ENCODE measurements at regions not wholly inside any gene's neighbourhood (a gene's known extent, or its start where the extent isn't known, plus 50 kb on each side); places are given as distances from the start of the nearest gene placed in this dataset.

DNA sequence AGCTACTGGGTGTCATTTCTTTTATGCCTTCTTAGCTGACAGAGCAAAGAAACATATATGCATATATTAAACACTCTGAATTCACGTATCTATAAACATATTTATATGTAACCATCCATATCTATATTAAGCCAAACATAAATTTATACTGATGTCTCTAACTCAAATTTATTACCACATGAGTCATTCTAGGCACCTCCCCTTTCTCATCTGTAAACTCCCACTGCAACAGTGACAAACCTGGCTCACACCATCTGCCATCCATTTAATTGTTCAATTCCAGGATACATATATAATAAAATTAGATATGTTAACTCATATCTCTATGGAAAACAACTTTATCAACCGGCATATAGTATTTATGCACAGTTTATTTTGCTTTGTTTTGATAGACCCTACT lies 722.3 kb downstream of the SORCS1 start:
- intact Hi-C loops (cut with DNase I; ENCODE audit: low total_unique reads), result no loop called here

DNA sequence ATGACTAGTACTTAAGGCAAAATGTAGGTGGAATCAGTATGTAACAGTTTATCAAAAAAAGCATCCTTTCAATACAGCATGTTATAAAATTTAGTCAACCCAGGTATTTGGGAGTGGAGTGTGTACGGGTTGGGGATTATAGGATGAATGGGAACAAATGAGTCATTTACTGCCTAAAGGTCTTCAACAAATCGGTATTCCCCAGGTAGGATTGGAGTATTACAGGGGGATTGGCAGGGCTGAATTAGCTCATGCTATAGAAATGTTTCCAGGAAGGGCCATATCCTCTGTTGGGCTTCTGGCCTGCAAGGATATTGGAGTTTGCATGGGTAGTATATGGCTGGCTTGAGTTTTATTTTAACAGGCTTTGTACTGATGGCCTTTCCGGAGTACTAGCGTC lies 723.7 kb downstream of the SORCS1 start:
- Histone ChIP-seq H3K27ac (no peak overlapping the region), H3K4me3 (no peak overlapping the region), H3K4me1 (no peaks in the 10 kb centered on the region), H3K27me3 (no peaks in the 10 kb centered on the region), H3K36me3 (no peaks in the 10 kb centered on the region), H3K9me3 (no peaks in the 10 kb centered on the region)
- DNase-seq, result no peak
- intact Hi-C loops (cut with DNase I; ENCODE audit: low total_unique reads), result no loop called here
- TF ChIP-seq, protein P1, sequence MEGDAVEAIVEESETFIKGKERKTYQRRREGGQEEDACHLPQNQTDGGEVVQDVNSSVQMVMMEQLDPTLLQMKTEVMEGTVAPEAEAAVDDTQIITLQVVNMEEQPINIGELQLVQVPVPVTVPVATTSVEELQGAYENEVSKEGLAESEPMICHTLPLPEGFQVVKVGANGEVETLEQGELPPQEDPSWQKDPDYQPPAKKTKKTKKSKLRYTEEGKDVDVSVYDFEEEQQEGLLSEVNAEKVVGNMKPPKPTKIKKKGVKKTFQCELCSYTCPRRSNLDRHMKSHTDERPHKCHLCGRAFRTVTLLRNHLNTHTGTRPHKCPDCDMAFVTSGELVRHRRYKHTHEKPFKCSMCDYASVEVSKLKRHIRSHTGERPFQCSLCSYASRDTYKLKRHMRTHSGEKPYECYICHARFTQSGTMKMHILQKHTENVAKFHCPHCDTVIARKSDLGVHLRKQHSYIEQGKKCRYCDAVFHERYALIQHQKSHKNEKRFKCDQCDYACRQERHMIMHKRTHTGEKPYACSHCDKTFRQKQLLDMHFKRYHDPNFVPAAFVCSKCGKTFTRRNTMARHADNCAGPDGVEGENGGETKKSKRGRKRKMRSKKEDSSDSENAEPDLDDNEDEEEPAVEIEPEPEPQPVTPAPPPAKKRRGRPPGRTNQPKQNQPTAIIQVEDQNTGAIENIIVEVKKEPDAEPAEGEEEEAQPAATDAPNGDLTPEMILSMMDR (IDR thresholded peaks at IDR 0.05), result no peak

More for the DNA sequence above, 722.3 kb downstream of the SORCS1 start:
- DNase-seq, result no peak
- no peaks in the 10 kb centered on the region for H3K4me1 ChIP-seq
- H3K4me3 ChIP-seq, result no peak overlapping the region
- TF ChIP-seq, protein P1 (IDR thresholded peaks at IDR 0.05), result no peak
- no peaks in the 10 kb centered on the region for H3K9me3 ChIP-seq
- no peaks in the 10 kb centered on the region for H3K36me3 ChIP-seq
- H3K27me3 ChIP-seq, result no peaks in the 10 kb centered on the region
- H3K27ac ChIP-seq, result no peak overlapping the region

DNA sequence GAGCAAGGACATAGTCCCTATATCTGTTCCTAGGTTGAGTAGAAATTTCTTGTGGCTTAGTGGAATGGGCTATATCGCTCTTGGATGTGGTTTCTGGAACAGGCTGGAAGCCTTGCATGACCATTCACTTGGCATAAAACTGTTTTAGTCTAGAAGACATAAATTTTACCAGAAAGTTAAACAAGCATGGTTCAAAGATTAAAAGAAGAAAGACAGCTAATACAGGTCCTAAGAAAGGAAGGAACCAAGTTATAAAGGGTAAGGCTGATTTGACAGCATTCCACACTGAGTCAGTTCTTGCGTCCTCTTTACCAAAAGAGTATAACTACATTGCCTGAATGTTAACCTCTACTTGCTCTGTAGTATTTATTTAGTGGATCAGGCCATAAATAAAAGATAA lies 724.2 kb downstream of the SORCS1 start:
- H3K9me3 ChIP-seq, result no peaks in the 10 kb centered on the region
- DNase-seq, result no peak
- TF ChIP-seq, protein P1 (IDR thresholded peaks at IDR 0.05), result no peak
- no peaks in the 10 kb centered on the region for H3K27me3 ChIP-seq
- no peaks in the 10 kb centered on the region for H3K36me3 ChIP-seq
- H3K4me1 ChIP-seq, result no peaks in the 10 kb centered on the region
- H3K4me3 ChIP-seq, result no peak overlapping the region
- H3K27ac ChIP-seq, result no peak overlapping the region
- intact Hi-C loops (cut with DNase I; ENCODE audit: low total_unique reads), result no loop called here

DNA sequence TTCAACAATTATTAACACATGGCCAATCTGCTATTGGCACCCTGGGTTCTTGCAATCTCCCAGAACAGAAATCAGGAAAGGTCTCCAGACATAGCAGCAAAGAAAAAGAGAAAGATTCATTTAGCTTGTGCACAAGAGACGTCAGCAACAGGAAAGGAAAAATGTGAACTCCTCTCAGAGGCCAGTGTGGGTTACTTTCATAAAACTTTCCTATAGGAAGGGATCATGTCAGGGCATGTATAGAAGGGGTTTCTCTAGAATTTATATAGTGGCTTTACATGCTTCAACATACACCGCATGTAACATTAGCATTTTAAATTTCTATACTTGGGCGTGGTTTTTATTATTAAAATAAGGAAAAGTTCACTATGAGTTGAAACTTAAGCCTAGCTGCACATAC lies 725.1 kb downstream of the SORCS1 start:
- no peak for DNase-seq

DNA sequence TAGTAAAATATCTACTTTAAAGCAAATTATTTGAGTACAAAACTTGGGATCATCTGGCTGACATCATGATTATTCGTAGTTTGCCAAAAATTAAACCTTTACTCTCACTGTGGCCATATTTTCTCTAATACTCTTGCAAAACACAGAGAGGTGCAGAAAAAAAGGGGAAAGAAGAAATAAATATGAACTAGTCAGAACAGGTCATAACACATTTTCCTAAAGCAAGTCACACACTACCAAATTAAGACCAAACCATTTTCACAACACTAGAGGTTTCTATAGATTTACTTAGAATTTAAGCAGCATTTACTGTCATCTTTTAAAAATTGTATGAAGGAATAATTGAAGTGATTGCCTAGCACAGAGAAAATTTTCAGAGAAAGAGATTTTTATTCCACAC lies 726.1 kb downstream of the SORCS1 start:
- Histone ChIP-seq H3K4me1 (no peaks in the 10 kb centered on the region), H3K9me3 (no peaks in the 10 kb centered on the region), H3K27me3 (no peaks in the 10 kb centered on the region), H3K36me3 (no peaks in the 10 kb centered on the region), H3K4me3 (no peak overlapping the region), H3K27ac (no peak overlapping the region)
- DNase-seq, result no peak
- intact Hi-C loops (cut with DNase I; ENCODE audit: low total_unique reads), result no loop called here
- TF ChIP-seq, protein P1 (IDR thresholded peaks at IDR 0.05), result no peak

More for the DNA sequence above, 725.1 kb downstream of the SORCS1 start:
- intact Hi-C loops (cut with DNase I; ENCODE audit: low total_unique reads), result no loop called here
- Histone ChIP-seq H3K9me3 (no peaks in the 10 kb centered on the region), H3K4me3 (no peak overlapping the region), H3K4me1 (no peaks in the 10 kb centered on the region), H3K36me3 (no peaks in the 10 kb centered on the region), H3K27ac (no peak overlapping the region), H3K27me3 (no peaks in the 10 kb centered on the region)
- TF ChIP-seq, protein P1 (IDR thresholded peaks at IDR 0.05), result no peak

DNA sequence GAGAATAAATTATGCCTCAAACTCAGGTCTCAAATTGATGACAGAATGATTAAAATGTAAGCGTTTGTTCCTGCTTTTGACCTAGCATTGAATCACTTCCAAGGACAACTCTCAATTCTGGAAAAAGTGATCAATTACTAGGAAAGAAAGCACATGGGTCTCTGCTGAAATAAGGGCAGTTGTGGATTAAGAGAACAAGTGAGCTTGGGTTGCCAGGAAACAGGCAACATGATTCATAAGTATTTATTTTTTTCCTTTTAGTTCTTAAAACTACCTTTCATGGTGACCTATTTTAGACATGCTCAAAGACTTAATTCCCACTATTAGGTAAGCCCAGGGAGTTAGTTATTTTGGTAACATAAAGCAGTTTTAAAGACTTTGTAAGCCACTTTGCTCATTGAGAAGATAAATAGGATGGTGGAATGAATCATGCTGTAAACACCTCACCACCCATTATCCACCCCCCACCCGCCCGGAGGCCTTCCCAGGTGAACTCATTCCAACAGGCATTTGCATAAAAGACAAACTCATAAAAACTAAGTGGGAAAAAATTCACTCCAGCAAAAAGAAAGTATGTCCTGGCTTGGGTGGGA lies 728.3 kb downstream of the SORCS1 start:
- intact Hi-C loops (cut with DNase I; ENCODE audit: low total_unique reads), result no loop called here
- Histone ChIP-seq H3K4me1 (no peaks in the 10 kb centered on the region), H3K9me3 (no peaks in the 10 kb centered on the region), H3K27ac (no peak overlapping the region), H3K36me3 (no peaks in the 10 kb centered on the region), H3K4me3 (no peak overlapping the region), H3K27me3 (no peaks in the 10 kb centered on the region)
- TF ChIP-seq, protein P1 (IDR thresholded peaks at IDR 0.05), result no peak
- no peak for DNase-seq

Measured in tibial artery (tissue), 4 donors.